AG10803 (cell line): ENCODE measurements at regions not wholly inside any gene's neighbourhood (a gene's known extent, or its start where the extent isn't known, plus 50 kb on each side); places are given as distances from the start of the nearest gene placed in this dataset.
"Not testable (repeated sequence)": the region's sequence is repeated elsewhere in the genome, so short reads cannot be mapped to it uniquely, and the experiment has no call there.

Experiments used
- DNase-seq: peaks from one replicate; pipeline ENCODE4 v3.0.0; 2010; ENCODE audit warnings: low read depth
- H3K4me3 ChIP-seq: 2 replicates; pipeline ENCODE4 v1.5.1; 2011; ENCODE audit warnings: mild to moderate bottlenecking, low read length, control low read depth
- CTCF ChIP-seq: conservative IDR thresholded peaks from 2 replicates; pipeline ENCODE4 v1.5.1; 2011; ENCODE audit warnings: mild to moderate bottlenecking, low read length, control low read depth, inconsistent platforms

GRCh38 chr2:95670686-95671085, 78.9 kb downstream of the TRIM43 start:
- peak; percentile 29 for DNase-seq
- H3K4me3 ChIP-seq, result no peak overlapping the region
- no peak for TF ChIP-seq CTCF

GRCh38 chr2:95671171-95671570, 79.4 kb downstream of the TRIM43 start:
- DNase-seq, result peak; percentile 58
- not testable (repeated sequence) for H3K4me3 ChIP-seq

GRCh38 chr2:95671992-95672391, 80.2 kb downstream of the TRIM43 start:
- H3K4me3 ChIP-seq, DNase-seq: not testable (repeated sequence)

GRCh38 chr2:95672500-95672899, 80.7 kb downstream of the TRIM43 start:
- DNase-seq, result not testable (repeated sequence)

GRCh38 chr2:95674186-95674585, 82.4 kb downstream of the TRIM43 start:
- DNase-seq, result no peak

More at GRCh38 chr2:95672500-95672899, 80.7 kb downstream of the TRIM43 start:
- not testable (repeated sequence) for H3K4me3 ChIP-seq

GRCh38 chr2:95676573-95676972, 84.8 kb downstream of the TRIM43 start:
- H3K4me3 ChIP-seq, DNase-seq: not testable (repeated sequence)

More at GRCh38 chr2:95674186-95674585, 82.4 kb downstream of the TRIM43 start:
- no peak for TF ChIP-seq CTCF
- H3K4me3 ChIP-seq, result no peak overlapping the region

GRCh38 chr2:95677346-95677745, 85.5 kb downstream of the TRIM43 start:
- DNase-seq, result no peak
- H3K4me3 ChIP-seq, result no peak overlapping the region
- TF ChIP-seq CTCF, result no peak

GRCh38 chr2:95677833-95678232, 86.0 kb downstream of the TRIM43 start:
- not testable (repeated sequence) for H3K4me3 ChIP-seq, DNase-seq

- not testable (repeated sequence) for DNase-seq, H3K4me3 ChIP-seq
These were observed 89.4 kb downstream of the TRIM43 start for GRCh38 chr2:95681158-95681557.

GRCh38 chr2:95681589-95682081, 89.8 kb downstream of the TRIM43 start:
- DNase-seq, result peak; percentile 30
- H3K4me3 ChIP-seq, result not testable (repeated sequence)

GRCh38 chr2:95682889-95683517, 91.2 kb downstream of the TRIM43 start:
- not testable (repeated sequence) for DNase-seq
- H3K4me3 ChIP-seq, result peak overlapping the region; percentile 58

- no peak for TF ChIP-seq CTCF
- DNase-seq, result no peak
- H3K4me3 ChIP-seq, result no peak overlapping the region
These were observed 93.7 kb downstream of the TRIM43 start for GRCh38 chr2:95685513-95685912.

- peak; percentile 89 for DNase-seq
- H3K4me3 ChIP-seq, result not testable (repeated sequence)
These were observed 94.4 kb downstream of the TRIM43 start for GRCh38 chr2:95686056-95686825.

GRCh38 chr2:95687852-95688251, 96.1 kb downstream of the TRIM43 start:
- peak; percentile 87 for DNase-seq
- not testable (repeated sequence) for H3K4me3 ChIP-seq

GRCh38 chr2:95691210-95691609, 99.4 kb downstream of the TRIM43 start:
- not testable (repeated sequence) for DNase-seq, H3K4me3 ChIP-seq
